ENCODE measurements at regions not wholly inside any gene's neighbourhood (a gene's known extent, or its start where the extent isn't known, plus 50 kb on each side); places are given as distances from the start of the nearest gene placed in this dataset.

DNA sequence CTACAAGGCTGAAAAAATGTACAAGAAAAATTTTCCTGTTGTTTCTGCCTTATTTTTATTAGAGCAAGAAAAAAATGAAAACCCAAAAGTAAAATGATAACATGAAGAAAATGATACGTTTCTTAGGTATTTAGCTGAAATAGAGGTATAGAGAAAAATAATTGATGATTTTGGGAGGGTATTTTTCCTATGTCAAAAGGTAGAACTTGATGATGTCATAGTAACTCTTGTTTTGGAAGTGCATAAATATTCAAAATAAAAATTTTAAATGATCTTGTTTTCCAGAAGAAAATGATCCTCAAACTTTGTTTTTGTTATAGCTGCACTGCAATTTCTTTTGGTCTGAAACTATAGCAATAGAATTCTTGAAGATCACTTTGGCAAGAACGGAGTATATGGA, 608.8 kb upstream of the BOD1L1 start:
- DNase-seq (ENCODE audit: low read depth in 3 of 3): no peak

DNA sequence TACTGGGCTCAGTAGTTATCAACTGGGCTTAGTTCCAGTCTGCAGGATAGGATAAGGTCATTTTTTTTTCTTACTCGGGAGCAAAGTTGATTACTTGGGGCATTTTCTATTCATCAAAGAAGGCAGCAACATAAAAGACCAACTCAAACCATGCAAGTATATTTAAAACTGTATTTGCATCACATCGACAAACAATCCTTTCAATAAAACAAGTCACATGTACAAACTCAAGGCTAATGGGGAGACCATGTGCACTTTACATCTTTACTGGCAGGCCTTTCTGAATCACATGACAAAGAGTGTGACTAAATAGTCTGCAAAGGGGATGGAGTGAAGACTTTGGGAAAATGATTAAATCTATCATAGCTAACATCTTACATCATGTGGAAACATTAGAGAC, 610.4 kb upstream of the BOD1L1 start:
- no peak for DNase-seq (ENCODE audit: low read depth in 3 of 3)

DNA sequence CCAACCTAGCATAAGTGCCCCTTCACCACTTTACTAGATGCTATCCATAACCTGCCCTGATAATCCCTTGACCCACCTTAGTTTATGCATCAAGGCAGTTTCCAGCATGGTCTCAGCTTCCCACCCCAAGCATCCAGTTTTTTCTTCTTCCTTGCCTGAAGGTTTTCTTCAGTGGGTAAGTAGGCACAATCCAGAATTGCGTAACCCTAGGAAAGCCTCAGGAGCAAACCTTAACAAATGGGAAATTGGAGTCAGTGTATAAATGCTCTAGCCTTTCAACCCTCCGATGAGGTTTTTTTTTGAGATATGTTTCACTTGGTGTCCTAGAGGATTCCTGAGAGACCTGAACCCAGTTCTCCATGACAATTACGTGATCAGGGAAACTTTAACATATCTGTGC, 614.0 kb upstream of the BOD1L1 start:
- no peak for DNase-seq (ENCODE audit: low read depth in 3 of 3)

DNA sequence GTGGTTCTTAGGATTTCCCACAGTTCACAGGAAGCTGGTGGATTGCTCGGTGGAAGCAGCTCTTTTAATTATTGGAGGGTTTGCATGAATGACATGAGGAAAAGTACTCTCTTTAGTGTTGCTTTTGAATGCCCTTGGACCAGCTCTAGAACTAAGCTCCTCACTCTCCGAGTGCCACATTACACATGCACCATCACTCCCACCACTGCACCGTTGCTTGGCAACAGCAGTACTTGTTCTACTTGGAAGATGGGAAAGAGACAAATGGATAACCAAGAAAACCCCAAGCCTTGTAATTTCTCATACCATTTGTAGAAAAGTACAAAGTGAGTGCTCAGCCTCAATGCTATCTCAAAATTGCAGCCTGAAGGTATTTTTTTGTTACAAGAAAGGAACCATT, 620.2 kb upstream of the BOD1L1 start:
- DNase-seq (ENCODE audit: low read depth in 3 of 3): no peak

DNA sequence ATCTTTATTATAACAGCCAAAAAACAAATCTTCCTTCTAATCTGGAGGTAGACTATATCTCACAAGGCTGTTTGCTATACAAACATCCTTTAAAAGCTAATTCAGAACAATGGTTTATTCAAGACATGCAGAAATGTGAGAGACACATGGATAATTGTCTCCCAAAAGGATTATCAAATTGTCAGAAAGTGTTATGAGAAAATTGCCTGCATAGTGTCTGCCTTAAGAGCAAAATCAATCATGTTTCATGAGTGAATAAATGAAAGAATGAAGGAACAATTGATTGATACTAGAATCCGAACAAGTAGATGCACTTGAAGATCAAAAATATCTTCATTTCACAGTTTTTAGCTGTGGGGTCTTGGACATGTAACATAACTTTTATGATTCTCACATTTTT, 621.7 kb upstream of the BOD1L1 start:
- no peak for DNase-seq (ENCODE audit: low read depth in 3 of 3)

DNA sequence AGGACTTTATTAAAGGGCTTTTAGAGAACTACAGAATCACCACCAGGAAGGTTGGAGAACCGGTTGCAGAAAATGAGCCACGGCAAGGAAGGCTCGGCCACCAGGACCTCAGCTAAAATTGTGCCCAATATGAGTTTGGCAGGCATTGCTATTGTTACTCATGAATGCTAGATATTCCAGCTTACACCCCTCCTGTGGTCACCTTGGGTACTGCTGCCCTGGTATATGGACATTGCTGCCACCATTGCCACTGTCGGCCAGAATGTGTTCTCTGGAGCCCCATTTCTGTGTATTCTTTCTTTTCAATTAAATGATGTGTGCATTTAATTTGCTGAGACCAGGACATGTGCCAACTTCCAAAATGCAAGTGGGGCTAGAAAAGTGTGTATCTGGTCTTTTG, 626.7 kb upstream of the BOD1L1 start:
- DNase-seq (ENCODE audit: low read depth in 3 of 3): peak in 1 of 3 experiments; percentile 0

DNA sequence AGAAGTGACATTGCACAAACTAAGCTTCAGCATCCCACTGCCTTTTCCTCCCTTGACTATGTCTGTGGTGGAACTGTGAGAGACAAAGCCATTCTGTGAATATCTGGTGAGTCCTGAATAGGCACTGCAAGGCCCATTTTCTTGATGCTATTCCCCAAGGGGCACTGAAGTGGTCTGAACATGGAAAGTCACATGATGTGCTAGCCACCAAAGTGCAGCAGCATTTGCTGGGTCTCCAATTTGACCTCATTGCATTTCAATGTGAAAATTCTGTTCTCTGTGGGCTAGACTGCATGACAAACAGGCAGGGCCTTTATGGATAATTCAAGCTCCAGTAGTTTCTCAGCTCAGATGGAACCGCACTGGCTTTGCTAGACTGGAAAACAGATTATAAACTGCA, 627.4 kb upstream of the BOD1L1 start:
- no peak for DNase-seq (ENCODE audit: low read depth in 3 of 3)

DNA sequence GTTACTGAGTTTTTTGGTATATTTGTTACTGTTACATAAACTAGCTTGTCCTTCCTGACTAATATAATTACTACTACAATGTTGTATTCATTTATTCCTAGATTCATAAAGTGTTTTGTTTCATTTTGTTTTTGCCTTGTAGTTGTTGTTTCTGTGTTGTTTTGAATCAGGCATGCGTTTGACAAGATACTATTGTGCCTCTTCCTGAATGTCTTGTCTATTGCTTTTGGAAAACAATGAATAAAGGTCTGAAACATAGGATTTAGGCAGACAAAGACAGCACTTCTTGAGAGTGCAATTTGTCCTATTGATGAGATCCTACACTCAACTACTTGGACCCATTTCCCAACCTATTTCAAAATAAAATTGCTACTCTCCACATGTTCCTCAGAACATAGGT, 630.4 kb upstream of the BOD1L1 start:
- DNase-seq (ENCODE audit: low read depth in 3 of 3): no peak

DNA sequence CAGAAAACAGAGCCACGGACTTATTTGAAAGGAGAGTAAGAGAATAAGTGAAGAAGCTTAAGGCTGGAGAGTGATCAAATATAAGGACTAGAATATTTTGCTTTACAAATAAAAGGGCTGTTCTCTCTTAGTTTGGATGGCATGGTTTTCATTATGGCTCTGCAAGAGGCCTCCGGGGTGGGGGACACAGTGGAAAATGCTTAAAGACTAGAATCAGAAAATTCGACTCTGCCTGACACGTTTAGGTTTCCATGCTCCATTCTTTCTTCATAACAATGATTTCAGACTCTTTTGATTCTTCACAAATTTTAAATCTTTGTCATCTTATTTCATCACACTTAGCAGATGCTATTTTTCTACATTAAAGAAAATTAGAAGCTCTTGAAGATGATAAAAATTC, 632.4 kb upstream of the BOD1L1 start:
- DNase-seq (ENCODE audit: low read depth in 3 of 3): no peak

DNA sequence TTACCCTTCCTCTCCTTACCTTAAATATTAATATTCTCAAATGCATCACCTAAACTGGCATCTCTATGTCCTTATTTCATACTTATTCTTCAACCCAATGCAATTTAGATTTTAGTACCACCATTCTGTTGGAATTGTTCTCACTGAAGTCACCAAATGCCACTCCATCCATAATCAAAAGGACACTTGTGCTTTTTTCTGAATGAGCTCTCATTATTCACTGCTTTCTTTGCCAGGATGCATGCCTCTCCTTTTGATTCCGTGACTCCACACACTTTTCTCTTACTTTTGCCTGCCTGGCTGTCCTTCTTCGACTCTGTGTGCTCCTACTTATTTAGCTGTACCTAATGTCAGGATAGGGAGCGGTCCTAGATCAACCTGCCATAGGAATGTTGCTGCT, 633.1 kb upstream of the BOD1L1 start:
- no peak for DNase-seq (ENCODE audit: low read depth in 3 of 3)

DNA sequence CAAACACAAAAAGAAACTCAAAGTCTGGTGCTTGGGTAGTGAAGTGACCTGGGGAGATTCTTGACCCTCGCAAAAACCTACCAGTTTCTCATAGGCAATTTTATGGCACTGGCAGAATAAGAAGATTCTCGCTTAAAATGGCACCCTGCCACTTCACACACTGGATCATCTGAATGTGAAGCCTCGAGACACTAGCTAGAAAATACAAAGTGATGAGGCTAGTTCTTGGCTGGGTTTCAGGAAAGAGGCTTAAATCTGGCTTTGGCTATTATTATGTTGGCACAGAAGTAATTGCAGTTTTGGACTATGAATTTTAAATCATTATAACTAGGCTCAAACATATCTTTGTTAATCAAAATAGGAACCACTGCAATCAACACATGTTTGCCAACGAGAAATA, 634.7 kb upstream of the BOD1L1 start:
- no peak for DNase-seq (ENCODE audit: low read depth in 3 of 3)

DNA sequence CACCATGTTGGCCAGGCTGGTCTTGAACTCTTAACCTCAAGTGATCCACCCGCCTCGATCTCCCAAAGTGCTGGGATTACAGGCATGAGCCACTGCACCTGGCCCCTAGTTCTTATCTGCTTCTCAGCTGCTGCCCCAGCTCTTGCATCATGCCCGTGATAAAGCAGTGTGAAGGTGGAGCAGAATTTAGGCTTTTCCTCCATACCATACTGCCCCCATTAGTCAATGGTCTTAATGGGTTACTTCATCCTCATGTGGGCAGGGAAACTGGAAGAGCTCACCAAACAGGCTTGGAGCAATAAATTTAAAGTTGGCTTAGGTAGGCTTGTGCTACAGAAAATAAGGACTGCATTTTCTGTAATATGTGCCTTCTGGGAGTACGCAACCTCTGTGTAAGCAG, 636.9 kb upstream of the BOD1L1 start:
- no peak for DNase-seq (ENCODE audit: low read depth in 3 of 3)

DNA sequence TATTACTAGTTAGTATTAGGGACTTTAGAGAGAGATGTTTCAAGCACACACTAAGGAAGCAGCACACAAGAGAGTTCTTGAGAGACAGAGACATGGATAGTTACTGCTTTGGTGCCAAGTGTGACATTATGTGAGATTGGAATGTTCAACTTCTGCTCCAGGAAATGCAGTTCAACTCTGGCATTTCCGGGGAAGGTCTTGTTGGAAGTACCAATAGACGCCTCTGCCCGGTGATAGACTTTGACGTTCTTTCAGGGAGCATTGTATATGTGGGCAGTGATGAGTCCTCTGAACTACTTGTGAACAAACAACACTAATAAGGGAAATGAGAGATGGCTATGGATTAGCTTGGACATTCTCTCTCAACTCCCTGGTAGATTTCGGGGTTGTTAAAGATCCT, 638.1 kb upstream of the BOD1L1 start:
- no peak for DNase-seq (ENCODE audit: low read depth in 3 of 3)

DNA sequence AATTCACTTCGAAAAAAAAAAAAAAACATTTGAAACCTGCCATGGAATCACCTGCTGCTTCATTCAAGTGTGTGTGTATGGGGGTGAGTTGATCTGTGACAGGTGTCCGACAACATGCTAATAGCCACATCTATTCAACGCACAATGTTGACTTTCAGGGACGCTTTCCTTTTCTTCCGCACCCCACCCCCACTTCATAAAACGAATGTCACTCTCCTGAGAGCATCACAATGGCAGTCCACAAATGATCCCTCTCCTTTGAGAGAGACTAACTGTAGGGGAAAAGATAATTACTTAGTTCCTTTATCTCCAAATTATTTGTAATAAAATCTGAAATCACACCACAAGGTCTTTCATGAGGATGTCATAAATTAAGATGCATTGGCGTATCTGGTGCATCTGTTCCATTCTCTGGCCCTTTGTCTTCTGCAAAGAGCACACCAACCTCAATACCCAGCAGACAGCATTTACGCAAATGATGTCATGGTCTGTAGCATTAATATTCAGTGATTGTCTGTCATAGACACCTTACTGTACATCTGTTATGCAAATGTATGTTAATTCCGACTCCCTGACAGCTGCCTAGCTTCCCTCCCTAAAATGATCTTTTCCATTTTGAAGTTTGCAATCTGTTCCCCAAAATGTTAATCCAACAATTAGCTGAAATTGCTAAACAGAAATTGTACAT, 640.0 kb upstream of the BOD1L1 start:
- no peak for DNase-seq (ENCODE audit: low read depth in 3 of 3)

DNA sequence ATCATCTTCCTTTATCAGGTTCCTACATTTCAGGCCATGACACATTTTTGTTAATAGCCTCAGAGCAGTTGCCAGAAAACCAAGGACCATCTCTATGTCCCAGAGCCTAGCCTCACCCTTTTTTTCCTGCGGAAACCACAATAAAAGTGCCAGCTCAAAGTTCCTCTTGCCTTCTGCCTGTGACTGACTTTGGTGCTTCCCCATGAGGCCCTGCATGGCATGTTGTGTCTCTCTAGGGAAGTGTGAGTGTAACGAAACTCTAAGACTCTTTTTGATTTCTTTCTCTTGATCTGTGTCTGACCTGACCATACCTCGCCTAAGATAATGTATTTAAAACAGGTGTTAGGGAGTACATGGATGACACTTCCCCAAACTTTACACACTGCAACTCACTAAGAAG, 642.3 kb upstream of the BOD1L1 start:
- peak in 1 of 3 experiments; percentile 0 for DNase-seq (ENCODE audit: low read depth in 3 of 3)

DNA sequence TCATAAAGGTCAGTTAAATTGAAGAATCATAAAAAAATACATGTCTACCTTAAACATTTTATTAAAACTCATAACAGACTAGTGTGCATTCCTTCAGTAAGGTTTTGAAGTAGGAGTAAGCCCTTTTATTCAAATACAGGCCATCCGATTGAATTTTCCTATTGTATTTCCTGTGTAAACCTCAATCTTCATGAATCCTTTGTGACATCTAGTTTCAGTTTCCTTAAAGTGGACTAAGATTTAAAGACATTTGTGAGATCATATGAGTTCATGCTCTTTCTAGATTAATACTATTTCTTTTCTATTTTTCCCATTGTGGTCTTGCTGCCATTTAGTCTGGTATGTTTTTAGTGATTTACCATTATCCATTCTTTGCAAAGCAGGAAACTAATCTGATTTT, 644.7 kb upstream of the BOD1L1 start:
- DNase-seq (ENCODE audit: low read depth in 3 of 3): no peak

DNA sequence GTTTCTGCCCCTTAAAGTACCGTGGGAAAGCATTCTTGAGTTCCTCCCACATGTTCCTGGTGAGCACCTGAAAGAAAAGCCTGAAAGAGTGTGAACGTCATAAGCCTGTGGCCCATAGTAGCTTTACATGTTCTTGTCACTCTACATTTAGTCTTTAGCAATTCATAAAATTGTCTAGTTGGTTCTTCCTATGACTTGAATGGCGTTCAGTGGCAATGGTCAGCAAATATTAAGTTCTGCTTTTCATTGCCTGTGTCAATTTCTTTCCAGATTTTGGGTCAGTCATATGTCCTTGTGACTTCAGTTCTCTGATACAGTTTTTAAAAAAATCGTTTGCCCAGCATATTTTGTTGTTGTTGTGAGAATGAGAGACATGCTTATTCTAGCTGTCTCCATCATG, 650.0 kb upstream of the BOD1L1 start:
- no peak for DNase-seq (ENCODE audit: low read depth in 3 of 3)

DNA sequence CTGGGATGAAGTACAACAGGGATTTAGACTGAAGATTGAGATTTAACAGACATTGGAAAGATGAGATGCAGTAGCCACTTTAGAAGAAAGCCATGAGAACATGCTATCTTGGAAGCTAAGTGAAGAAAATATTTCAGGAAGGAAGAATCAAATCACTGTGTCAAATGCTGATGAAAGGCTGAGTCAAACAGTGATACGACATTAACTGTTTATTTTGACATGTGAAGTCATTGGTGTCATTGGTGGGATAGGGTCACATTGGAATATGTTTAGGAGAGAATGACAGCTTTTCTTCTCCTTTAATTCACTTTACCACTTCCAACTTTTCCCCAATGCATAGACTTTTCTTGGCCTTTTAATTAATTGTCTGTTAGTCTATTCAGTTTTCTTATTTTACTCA, 653.0 kb upstream of the BOD1L1 start:
- no peak for DNase-seq (ENCODE audit: low read depth in 3 of 3)

DNA sequence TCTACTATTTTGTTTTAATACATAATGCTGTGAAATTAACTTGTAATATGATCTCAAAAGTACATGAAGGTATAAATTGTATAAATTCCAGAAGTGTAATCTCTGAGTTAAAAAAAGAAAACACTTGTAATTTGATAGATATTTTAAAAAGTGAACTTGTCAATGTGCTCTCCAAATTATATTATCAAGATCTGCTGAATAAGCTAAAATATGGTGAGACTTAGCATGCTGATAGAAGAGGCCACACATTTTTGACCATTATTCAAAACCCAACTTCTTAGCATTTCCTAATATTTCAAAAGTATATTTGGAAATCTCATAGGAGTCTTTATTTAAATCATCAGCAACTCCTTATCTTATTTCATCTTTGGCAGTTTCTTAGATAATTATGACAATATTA, 657.1 kb upstream of the BOD1L1 start:
- DNase-seq (ENCODE audit: low read depth in 3 of 3): no peak

DNA sequence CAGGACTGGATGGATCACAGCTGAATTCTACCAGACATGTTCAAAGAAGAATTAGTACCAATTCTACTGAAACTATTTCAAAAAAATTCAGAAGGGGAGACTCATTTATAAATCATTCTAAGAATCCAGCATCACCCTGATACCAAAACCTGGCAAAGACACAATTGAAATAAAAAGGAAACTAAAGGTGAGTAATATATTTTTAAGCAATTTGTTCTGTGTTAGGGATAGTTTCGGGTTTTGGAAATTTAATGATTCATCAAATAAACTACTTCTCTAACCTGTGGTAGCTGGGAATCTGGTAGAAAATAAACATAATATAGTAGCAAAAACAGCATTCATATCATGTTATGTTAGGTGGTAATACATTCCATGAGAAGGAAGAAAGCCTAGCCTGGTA, 662.2 kb upstream of the BOD1L1 start:
- DNase-seq (ENCODE audit: low read depth in 3 of 3): no peak

DNA sequence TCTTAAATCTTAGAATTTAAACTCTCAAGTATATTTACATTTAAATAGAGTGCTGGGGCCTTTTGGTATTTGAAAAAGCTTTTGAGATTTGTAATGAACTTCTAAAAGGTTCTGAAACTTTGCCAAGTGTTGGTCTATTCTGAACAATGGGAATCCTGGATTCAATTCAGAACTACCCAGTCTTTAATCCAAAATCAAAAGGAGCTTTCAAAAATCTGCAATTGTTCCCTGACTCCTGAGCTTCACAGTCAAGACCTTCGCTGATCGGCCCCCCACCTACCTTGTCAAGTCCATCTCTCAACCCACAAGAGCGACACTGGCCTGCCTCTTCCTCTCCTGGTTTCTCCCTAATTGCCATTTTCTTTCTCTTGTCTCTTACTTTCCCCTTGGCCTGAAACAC, 666.1 kb upstream of the BOD1L1 start:
- no peak for DNase-seq (ENCODE audit: low read depth in 3 of 3)

DNA sequence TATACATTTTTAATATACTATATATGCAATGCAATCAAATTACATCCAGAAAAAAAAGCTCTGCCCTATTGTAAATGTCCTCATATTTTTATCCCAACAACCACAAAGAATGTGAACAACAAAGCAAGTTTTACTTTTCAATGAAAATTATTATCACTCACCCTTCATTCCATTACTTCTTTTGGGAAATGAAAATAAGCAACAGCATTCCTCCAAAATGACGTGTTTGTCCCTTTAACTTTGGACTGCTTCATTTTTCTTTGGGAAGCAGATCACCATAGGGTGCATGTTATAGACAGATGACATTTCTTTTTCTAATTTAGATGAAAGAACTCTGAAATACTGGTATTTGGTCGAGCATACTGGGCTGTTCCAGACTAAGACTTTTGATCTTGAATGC, 667.1 kb upstream of the BOD1L1 start:
- DNase-seq (ENCODE audit: low read depth in 3 of 3): no peak

DNA sequence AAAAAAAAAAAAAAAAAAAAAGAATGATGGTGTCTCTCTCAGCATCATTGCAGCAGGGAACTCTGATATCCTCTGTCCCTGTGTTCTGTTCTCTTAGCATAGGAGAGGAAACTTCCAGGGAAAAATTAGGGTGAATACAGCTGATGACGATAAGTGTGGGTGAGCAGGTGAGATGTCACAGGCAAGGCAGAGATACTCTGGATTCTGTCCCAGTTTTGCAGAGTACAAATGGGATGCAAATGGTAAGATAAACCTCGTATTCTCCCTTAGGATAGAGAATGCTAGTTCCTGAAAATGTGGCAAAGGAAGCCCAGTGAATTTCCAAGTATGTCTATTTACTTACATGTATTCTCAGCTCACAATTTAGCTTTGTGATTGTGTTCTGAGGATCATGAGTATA, 671.6 kb upstream of the BOD1L1 start:
- DNase-seq (ENCODE audit: low read depth in 3 of 3): no peak

DNA sequence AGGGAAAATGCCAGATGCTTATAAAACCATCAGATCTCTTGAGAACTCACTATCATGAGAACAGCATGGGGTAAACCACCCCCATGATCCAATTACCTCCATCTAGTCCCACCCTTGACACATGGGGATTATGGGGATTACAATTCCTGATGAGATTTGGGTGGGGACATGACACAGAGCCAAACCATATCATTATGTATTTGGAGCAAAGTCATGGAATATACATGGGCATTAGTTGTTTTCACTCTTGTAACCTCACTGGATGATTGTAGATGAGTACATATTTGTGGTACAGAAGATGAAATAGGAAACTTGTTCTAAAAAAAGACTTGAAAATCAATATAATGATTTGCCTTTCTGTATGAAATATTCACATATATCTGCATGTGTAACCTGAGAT, 674.5 kb upstream of the BOD1L1 start:
- no peak for DNase-seq (ENCODE audit: low read depth in 3 of 3)

DNA sequence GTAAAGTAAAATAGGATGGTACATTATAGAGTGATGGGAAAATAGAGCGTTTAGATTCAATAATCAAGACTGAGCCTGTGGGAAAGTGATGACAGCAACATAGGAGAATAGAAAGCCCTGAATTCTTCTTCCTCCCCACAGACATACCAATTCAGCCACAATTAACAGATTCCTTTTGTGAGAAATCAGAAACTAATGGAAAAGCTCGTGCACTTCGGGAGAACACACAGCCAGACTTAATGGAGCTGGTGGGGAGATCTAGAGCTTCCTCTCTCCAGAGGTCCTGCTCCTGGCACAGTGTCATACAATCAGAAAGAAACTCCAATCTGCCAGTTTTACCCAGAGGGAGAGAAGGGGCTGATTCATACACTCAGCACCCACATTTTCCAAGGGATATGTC, 676.3 kb upstream of the BOD1L1 start:
- no peak for DNase-seq (ENCODE audit: low read depth in 3 of 3)

Data from stimulated activated CD4-positive, alpha-beta T cell treated with anti-CD3 and anti-CD28 coated beads, TNF-alpha, amount 100 ng/mL, for 24 hours (primary cell).